Stimulated activated CD4-positive, alpha-beta T cell treated with anti-CD3 and anti-CD28 coated beads, Interleukin-4, amount 100 ng/mL, for 1 hour (primary cell): ENCODE measurements at regions not wholly inside any gene's neighbourhood (a gene's known extent, or its start where the extent isn't known, plus 50 kb on each side); places are given as distances from the start of the nearest gene placed in this dataset.

ENCODE experiments used
- DNase-seq: peaks from one replicate; pipeline ENCODE4 v3.0.0-alpha.2; 2020

DNA sequence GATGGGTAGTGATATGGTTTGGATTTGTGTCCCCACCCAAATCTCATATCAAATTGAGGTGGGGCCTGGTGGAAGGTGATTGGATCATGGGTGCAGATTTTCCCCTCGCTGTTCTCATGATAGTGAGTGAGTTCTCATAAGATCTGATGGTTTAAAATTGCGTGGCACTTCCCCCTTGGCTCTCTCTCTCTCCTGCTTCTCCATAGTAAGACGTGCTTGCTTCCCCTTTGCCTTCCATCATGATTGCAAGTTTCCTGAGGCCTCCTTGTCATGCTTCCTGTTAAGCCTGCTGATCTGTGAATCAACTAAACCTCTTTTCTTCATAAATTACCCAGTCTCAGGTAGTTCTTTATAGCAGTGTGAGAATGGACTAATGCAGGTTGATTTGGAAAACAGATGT is 223.2 kb upstream of the APCDD1 start:
- DNase-seq = no peak

DNA sequence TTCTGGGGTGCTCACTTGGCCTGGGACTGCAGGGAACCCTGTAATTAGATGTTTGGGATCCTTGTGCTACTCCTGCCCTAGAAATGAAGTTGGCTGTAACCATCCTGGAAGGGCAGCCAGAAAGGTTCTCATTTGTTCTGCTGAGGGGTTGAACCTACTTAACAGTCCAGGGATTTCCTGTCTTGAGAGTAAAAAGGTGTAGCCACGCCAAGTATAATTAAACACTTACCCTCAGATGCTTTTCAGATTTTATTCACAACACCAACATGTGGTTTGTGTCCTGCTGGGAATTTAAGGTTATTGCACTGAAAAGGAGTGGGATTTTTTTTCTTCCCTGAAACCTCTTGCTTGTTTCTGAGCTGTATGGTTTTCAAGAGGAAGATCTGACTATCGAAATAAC is 222.4 kb upstream of the APCDD1 start:
- no peak for DNase-seq

GRCh38 chr18:10233082-10233875 is 221.2 kb upstream of the APCDD1 start:
- DNase-seq = no peak

GRCh38 chr18:10234281-10234680 is 220.2 kb upstream of the APCDD1 start:
- DNase-seq = no peak

DNA sequence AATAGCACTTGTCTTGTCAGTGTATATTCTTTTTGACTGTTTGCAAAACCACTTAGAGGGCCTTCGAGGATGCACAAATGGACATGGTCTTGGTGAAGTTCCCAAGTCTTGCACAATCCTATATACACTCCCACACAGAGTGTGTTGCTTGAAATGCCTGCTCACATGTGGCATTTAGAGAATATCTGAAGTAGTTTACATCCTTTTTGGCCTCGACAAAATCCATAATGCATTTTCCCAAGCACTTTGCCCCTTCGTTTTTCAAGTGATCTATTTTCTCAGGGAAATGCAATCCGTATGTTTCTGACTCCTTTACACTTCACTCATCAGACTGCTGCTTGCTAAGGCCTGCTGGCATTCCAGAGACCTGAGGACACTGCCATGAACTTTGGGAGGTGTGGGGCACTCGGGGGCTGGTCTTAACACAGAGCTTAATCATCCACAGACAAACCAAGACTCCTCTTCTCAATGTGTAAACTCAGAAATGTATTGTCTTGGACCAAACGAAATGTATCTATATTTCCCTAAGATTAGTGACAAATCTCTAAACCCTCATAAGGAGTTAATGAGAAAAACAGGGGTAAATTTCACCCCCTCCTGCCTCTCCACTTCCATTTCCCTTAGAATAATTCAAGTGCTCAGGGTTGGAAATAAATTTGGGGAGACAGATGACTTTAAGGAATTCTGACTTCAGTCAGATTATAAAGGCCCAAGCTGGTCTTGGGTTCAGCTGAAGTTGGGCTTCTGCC is 219.3 kb upstream of the APCDD1 start:
- DNase-seq = no peak

DNA sequence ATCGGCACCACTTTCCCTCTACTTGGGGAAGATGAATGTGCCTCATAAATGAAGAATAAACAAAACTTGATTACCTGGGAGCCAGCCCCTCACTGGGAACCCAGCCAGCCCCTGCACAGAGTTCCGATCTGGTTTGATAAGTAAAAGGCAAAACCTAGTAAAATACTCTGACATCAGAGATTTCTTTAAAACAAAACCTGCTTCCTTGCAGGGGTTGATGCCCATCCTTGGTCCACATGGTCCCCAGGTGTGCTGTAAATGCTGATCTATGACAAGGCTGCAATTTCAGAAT is 218.8 kb upstream of the APCDD1 start:
- DNase-seq = no peak

- no peak for DNase-seq
These were observed 215.3 kb upstream of the APCDD1 start for GRCh38 chr18:10239103-10239502.

- no peak for DNase-seq
These were observed 214.3 kb upstream of the APCDD1 start for GRCh38 chr18:10239991-10240634.

- DNase-seq = no peak
These were observed 213.5 kb upstream of the APCDD1 start for GRCh38 chr18:10240973-10241372.

GRCh38 chr18:10241579-10241978 is 212.9 kb upstream of the APCDD1 start:
- no peak for DNase-seq

- DNase-seq = no peak
These were observed 211.3 kb upstream of the APCDD1 start for GRCh38 chr18:10242936-10243680.

DNA sequence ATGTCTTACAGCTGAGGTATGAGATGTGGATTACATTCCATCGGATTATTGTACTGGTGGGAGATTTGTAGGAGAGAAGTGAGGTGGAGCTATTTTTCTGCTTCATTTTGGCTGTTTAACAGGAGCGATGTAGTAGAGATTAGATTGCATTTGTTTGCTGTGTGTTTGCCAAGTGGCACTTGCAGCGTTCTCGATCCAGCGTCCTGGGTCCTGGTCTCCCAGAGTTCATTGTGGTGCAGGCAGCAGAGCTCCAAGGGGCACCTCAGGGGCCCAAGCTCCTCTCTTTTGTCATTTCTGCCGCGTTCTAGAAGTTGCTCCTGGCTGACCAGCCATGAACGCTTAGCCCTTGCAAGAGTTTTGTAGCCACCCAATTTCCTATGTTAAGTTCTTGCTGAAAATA is 210.1 kb upstream of the APCDD1 start:
- no peak for DNase-seq

GRCh38 chr18:10245031-10245845 is 209.2 kb upstream of the APCDD1 start:
- no peak for DNase-seq

GRCh38 chr18:10245846-10246175 is 208.6 kb upstream of the APCDD1 start:
- no peak for DNase-seq

- DNase-seq = no peak
These were observed 207.3 kb upstream of the APCDD1 start for GRCh38 chr18:10247021-10247741.

DNA sequence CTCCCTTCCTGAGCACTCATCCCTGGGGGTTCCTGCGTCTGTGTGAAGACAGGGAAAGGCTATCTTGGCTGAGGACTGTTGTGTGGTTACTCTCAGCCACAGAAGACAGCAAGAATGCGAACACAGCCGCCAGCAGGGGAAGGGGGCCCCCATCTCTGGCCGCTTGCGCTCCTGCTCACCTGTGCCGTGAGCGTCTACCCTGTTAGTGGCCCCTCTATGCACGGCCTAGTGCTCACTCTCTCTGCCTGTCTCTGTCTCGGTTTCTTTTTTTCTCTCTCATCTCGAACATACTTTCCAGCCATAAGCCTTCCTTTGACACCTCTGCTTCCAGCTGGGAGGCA is 206.7 kb upstream of the APCDD1 start:
- no peak for DNase-seq

DNA sequence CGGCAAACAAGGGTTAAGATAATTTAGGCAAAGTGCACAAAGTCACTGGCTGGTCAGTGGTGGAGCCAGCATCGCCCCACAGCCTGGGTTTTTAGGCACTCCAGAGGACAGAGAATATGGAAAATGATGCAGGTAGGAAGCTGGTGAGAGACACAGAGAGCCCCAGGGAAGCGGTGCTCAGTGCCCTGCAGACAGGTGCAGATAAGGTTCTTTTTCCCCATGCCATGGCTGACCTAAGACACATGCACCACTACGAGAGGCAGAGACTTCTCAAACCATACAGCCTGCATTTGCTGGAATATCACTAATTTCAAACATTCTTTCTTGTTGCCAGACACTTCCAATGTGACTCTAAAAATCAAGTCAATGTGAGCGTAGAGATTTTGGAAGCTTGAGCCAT is 205.7 kb upstream of the APCDD1 start:
- no peak for DNase-seq

DNA sequence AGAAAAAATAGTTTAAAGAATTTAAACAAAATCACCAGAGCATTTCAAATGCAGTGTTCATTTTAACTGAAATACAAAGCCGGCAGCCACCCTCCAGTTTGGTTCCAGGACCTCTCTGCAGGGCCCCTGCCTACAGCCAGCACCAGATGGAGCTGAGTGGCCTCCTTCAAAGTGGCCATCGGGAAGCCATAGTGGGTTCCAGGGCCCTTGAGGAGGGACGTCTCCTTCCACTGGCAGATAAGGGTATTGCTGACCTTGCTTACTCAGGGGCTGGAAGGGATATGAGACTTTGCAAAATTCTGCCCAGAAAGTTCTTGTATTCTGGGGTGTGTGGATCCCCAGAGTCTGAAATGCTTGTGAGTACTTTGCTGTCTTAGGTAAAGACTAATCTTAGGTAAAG is 205.2 kb upstream of the APCDD1 start:
- DNase-seq = no peak

DNA sequence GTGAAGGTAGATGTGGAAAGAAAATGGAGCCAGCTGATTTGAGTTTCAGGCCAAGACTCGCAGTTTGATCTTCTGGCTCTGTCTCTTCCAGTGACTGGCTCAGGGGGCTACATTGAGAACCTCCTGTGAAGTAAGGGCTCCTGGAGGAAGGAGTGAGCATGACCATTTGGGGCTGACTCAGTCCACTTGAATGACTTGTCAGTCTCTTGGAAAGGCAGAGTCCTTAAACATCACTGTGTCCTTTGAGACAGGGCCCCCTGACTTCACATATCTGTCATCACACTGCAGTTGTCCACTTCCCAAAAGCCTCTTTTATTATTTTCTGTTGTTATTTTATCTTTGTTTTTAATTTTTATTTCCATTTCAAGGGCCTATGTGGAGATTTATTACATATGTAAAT is 204.6 kb upstream of the APCDD1 start:
- DNase-seq = no peak

- DNase-seq = no peak
These were observed 201.9 kb upstream of the APCDD1 start for GRCh38 chr18:10252494-10252893.

DNA sequence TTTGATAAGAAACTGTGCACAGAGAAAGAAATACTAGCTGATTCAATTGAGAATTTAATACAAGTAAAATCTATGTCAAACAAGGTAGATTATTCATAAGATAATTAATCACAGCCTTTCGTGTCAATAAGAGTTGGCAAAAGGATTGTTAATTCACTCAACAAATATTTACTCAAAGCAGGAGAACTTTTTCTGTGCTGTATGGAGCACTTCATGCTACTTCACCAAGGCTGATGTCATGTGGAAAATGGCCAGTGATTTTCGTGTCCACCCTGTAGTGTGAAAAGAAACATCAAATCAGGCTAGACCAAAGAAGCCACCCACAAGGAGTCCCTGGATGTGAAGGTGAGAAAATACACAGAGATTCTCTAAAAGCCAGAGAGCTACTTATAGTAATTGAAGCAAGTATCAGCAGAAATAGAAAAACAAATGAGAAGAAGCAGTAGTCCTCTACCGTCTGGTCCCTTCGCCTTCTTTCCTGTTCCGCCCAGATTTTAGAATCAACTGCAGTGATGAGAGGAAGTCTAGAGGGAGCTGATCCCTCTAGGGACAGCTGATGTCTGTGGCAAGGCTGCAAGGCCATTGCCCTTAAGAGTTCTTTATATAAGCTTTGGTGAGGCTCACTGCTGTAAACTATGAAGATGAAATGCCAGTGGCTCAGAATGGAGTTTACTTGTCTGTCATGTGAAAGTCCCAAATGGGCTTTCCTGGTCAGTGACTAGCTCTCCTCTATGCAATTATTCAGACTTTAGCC is 201.3 kb upstream of the APCDD1 start:
- no peak for DNase-seq
